ENCODE measurements at regions not wholly inside any gene's neighbourhood (a gene's known extent, or its start where the extent isn't known, plus 50 kb on each side); places are given as distances from the start of the nearest gene placed in this dataset.

- TF ChIP-seq CTCF (IDR thresholded peaks at IDR 0.05) (no peak), ZNF512 (CRISPR knock-in tag; IDR thresholded peaks at IDR 0.05; ENCODE audit: borderline replicate concordance) (no peak), JUN (CRISPR knock-in tag; IDR thresholded peaks at IDR 0.05) (no peak), USF1 (CRISPR knock-in tag; IDR thresholded peaks at IDR 0.05) (no peak), ZMAT4 (CRISPR knock-in tag; IDR thresholded peaks at IDR 0.05) (no peak), CREM (CRISPR knock-in tag; IDR thresholded peaks at IDR 0.05) (no peak), TCF7 (CRISPR knock-in tag; IDR thresholded peaks at IDR 0.05; ENCODE audit: low read depth) (no peak), ARID4B (CRISPR knock-in tag; IDR thresholded peaks at IDR 0.05; ENCODE audit: borderline replicate concordance) (no peak), RELA (CRISPR knock-in tag; IDR thresholded peaks at IDR 0.05; ENCODE audit: borderline replicate concordance) (no peak), ERG (CRISPR knock-in tag; IDR thresholded peaks at IDR 0.05) (no peak)
These were observed 85.3 kb upstream of the RNU6-1 start for GRCh38 chr15:67925182-67925581.

All from WTC11 (cell line).